Fibroblast of the conjunctiva (primary cell): ENCODE measurements at regions not wholly inside any gene's neighbourhood (a gene's known extent, or its start where the extent isn't known, plus 50 kb on each side); places are given as distances from the start of the nearest gene placed in this dataset.

Experiments
- DNase-seq: peaks from one replicate; pipeline ENCODE4 v3.0.0-alpha.2; 2010; ENCODE audit warnings: low read depth

DNA sequence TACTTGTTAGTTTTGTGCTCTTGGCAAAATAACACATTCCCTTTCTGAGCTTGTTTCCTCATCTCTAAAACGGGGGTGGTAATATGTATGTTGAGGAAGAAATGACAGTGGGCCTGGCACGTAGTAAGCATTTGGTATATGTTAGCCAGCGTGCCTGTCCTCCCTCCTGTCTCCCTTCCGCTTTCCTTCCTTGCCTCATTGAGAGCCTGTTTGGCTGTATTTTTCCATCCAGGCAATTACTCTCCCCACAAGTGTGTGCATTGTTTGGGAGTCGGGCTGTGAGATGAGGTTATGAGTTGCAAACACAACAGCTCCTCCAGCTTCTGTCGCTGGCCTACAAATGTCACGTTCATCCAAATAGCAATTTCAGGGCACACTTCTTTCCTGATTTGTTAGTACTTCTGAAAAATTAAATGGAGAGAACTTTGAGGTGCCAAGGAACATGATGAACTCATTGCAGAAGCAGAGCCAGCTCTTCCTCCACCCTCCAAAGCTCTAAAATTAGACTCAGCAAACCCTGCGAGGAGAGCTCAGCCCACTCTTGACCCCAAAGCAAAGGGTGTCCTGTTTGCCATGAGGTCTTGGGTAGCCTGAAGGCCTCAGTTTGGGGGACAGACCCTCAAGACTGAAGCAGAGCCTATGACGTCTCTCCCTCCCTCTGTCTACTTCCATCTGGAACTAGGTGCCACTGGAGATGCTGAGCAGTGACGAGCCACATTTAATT lies 50.7 kb upstream of the TOX2 start:
- DNase-seq, result no peak

DNA sequence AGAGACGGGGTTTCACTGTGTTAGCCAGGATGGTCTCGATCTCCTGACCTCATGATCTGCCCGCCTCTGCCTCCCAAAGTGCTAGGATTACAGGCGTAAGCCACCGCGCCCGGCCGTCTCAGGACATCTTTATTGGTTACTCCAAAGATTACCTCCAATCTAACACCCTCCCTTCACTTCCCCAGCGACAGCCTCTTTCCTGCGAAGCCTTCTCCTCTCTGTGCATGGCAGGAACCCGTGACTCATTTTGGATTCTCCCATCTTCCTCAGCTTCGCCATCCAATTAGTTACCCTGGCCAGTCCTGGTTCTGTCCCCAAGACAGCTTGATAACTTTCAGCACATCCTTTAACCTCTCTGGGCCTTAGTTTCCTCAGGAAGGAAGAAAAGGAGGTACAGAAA lies 51.3 kb upstream of the TOX2 start:
- DNase-seq, result no peak

DNA sequence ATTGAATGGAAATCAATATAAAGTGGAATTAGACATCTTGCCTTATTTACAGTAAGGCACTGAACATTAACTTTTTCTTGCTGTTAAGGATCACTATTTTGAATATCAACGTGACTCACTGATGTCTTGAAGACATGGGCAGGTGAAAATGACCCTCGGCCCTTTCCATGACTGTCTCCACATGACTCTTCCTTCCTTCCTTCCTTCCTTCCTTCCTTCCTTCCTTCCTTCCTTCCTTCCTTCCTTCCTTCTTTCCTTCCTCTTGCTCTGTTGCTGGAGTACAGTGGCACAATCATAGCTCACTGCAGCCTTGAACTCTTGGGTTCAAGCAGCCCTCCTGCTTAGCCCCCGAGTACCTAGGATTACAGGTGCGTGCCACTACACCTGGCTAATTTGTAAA lies 52.2 kb upstream of the TOX2 start:
- no peak for DNase-seq

DNA sequence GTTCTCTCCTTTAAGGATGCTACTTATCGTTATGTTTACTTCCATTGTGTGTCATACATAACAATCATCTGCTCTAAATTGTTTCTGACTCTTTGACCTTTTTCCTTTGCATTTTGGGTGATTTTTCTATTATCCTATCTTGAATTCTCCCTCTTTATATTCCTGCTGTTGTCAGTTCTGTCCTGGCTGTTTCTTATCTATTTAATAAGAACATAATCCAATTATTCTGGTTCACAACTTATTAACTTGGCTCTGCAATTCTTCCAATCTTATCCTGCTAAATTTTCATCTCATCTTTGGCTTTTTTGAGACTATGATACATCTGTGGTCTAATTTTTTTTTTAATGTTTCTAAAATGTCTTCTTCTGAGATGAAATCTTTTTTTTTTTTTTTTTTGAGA lies 54.7 kb upstream of the TOX2 start:
- no peak for DNase-seq

DNA sequence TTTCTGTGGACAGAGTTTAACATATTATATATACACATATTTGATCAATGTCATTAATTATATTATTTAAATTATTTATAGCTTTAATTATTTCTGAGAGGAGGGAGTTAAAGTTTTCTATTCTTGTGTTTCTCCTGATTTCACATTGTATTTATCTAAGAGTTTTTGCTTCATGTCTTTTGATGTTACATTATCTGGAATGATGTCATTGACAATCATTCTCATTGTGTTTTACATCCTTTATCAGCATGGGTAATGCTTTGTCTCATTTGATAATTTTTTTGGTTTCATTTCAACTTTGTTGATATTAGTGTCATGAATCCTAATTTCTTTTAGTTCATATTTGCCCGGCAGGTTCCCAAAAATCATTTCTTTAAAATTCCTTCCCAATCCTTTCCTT lies 56.7 kb upstream of the TOX2 start:
- no peak for DNase-seq

DNA sequence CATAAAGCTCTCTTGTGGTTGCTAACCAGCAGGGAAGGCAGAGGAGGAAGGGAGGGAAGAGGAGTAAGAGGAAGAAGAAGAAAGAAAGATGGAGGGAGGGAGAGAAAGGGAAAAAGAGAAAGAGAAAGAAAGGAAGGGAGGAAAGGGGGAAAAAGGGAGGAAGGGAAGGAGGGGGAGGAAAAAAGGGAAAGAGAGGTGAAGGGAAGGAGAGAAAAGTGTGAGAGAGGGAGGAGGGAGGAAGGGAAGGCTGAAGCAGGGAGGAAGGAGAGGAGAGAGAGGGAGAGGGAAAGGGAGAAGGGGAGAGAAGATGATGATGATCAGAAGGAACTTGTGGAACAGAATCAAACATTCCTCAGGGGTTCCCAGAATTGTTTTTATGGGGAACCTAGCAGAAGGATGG lies 57.5 kb upstream of the TOX2 start:
- no peak for DNase-seq

DNA sequence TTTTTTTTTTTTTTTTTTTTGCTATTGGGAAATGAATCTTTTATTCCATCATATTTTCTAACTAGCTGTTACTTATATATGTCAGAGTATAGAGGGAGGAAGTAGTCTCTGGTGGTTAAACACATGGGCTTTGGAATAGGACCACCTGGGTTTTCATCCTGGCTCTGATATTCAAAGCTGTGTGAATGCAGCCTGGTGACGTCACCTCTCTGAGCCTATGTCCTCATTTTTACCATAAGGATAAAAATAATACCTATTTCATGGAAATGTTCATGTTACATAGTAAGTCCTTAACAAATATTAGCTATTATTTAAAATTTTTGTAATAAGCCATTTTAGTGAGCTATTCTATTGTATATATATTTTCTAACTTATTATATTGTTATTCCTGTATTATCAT lies 58.8 kb upstream of the TOX2 start:
- DNase-seq, result no peak

DNA sequence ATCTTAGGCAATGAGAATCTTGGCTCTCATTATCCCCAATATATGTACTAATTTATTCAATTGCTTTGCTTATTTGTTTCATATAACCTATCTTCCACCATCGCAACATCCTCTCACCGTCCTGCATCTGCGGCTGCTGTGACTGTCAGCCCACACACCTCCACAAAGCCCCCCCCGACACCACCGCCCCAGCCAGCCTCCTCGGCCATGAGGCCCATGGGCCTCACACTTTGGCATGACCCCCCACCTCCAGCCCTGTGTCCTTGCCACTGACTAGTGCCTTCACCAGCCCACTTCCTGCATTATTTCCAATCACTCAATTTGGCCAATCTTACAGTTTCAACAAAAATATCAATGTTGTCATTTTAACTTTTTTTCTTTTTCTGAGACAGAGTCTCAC lies 60.7 kb upstream of the TOX2 start:
- no peak for DNase-seq

DNA sequence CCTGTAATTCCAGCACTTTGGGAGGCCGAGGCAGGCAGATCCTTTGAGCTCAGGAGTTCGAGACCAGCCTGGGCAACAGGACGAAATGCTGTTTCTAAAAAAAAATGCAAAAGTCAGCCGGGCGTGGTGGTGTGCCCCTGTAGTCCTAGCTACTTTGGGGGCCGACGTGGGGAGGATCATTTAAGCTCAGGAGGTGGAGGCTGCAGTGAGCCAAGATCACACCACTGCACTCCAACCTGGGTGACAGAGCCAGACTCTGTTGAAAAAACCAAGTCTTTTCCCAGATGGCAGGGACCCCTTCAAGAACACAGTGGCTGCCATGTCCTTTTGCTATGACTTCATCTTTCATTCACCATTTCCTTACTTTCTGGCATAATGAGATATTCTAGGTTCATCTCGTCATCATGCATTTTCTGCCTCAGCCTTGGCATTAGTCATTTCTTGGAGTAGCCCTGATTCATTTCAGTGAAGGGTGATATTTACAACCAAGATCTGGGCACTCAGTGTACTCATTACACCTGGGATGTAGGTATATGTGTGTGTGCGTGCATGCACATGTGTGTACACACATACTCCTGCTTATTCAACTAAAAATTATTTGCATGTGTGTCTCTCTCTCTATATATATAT lies 61.4 kb upstream of the TOX2 start:
- DNase-seq, result no peak

DNA sequence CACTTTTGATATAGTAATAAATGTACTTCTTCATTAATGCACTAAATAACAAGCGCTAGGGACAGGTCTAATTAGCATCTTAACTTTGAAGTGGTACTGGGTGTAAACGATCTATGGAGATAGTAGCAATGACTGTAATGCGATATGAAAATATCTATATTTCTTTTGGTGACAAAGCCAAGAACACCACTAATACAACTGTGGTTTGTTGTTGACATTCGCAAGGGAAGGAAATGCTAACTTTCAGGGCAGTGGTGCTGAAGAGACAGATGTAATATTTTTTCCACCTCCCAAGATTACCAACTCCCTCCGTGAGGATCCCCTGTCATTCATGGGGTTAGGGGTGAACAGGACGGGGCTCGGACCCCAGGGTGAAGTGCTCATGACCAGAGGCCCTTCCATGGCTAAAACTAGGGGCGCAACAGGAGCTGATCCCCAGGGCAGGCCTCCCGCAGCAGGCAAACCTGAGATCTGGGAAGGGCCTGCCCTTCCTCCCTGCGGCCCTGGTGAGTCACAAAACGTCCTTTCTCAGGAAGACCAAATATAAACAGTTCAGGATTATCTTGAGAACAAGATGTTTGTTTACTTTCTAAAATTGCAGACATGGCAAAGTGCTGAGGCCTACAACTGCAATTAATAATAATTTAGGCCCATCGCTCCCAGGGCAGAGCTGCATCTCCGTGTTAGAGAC lies 65.0 kb upstream of the TOX2 start:
- DNase-seq, result no peak

DNA sequence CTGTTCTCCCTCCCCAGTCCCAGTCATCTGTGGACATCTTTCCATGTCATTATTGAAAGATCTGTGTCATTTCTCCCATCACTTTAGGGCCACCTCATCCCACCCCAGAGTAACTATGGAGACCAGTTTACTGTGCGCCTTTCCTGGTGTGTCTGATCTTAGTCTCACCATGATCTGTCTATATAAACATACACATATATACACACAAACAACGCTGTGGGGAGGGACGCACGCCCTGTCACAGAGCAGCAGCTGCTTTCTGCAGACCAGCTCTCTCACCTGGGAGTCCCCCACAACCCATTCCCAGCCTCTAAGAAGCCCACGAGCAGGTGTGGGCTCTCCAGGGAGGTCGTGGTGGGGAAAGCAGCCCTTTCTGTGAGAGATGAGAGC lies 68.1 kb upstream of the TOX2 start:
- DNase-seq, result no peak

DNA sequence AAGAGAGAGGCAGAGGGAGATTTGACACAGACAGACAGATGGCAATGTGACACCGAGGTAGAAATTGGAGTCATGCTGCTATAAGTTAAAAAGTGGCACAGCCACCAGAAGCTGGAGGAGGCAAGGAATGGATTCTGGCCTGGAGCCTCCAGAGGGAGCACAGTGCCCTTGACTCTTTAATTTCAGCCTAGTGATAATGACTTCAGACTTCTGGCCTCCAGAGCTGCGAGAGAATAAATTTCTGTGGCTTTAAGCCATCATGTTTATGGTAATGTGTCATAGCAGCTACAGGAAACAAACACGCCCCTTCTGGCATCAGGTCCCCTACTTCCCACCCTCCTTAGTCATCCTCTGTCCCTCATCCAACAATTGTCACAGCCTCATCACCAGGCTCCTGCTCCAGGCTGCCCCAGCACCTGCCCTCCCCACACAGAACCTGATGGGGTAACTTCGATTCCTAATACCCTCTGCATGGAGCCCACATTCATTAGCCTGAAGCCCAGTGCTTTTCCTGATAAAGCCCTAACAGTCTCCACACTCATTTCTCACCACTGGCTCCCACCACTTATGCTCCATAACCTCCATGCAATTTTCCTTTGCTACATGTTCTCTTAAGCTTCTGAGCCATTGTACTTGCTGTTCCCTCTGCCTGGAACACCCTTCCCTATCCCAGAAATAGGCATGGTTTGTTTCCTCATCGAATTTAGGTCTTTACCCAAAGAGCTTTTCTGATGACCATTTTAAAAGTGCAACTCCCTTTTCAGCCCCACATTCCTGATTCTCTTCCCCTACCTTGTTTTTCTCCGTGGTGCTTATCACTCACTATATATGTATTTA lies 69.7 kb upstream of the TOX2 start:
- DNase-seq, result peak; percentile 83

DNA sequence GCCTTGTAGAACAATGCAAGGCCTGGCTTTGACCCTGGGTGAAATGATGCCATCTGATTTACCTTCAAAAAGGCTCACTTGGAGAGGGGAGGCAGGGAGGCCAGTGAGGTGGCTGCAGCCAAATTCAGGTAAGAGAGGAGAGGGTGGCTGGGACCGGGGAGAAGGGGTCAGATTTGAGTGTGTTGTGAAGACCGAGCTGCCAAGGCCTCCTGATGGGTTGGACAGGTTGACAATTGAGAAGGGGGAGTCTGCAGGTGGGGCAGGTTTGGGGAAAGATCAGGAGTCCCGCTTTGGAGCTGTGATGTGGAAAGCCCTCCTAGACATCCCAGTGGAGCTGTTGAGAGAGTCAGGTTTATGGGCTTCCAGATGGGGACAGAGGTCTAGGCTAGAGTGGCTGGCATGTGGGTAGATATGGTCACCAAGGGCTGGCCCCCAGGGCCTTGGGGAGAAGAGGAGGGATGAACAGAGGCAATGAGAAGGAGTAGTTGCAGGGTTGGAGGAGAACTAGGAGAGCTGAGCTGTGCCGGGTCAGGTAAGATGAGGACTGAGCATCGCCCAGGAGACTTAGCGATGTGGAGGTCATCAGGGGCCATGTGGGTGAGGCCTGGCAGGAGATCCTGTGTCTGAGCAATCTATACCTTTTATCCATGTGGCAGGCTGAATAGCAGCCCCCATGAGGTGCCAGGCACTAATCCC lies 70.5 kb upstream of the TOX2 start:
- no peak for DNase-seq

DNA sequence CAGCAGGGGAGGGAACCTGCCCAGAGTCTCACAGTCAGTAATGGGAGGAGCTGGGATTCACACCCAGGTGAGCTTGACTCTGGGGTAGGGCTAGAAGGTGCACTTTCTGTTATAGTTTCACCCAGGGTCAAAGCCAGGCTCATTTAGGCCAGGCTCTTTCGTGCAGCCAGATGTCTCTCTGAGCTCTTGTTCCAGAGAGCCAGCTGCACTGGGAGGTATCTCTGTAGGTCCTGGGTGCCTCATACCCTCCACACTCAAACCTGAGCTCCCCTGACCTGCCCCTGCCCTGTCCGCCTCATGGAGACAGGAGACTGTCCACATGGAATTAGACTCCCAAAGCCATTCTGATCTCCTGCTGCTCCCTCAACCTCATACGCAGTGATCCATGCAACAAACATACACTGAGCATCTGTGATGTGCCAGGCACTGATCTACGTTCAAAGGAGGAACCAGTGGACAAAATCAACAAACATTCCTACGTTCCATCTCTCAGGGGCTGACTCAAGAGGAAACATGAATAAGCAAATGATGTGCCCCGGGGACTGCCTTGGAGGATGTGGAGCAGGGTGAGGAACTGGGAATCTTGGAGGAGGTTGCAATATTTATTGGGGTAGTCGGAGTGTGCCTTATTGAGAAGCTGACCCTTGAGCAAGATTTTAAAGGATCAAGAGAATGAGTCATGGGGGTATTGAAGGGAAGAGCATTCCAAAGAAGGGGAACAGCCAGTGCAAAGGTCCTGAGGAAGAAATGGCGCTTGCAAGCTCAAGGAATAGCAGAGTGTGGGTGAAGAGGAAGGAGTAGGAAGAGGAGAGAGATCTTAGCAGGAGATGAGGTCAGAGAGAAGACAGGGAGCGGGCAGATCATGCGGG lies 71.3 kb upstream of the TOX2 start:
- peak; percentile 34 for DNase-seq

DNA sequence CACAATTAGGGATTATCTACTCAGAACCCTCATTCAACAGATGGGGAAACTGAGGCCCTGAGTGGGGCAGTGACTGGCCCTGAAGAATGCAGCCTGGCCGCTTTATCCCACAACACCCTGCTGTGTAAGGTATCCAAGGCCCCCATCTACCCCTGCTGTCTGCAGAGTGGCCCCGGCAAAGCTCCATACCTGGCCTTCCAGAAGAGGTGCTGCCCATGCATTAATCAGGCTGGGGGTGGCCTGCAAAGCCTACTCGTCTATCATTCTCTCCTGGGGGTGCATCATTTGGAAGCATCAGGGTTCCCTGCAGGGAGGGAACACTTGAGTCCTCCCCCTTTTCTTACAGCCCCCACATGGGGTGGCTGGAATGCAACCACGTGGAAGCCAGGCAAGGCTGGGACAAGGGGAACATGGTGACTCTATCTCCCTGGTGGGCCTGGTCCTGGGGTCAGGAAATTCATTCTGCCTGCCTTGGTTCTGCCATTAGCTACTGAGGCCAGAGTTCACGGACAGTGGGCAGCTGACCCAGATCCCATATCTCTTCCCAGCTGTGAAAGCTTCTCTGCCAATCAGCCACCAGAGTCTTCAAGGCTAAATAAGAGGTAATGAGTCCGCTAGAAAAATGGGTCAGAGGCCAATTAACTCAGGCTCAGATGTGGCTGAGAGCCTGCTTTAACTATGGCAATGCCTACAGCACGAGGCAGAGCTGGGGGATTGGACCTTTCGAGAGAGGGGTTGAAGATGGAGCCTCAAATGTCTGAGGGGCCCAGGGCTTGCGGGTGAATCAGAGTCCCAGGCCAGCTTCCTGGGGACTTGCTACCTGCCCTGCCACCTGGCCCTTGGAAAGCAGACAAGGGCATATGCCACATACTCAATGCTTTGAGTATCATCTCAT lies 72.3 kb upstream of the TOX2 start:
- DNase-seq, result no peak

DNA sequence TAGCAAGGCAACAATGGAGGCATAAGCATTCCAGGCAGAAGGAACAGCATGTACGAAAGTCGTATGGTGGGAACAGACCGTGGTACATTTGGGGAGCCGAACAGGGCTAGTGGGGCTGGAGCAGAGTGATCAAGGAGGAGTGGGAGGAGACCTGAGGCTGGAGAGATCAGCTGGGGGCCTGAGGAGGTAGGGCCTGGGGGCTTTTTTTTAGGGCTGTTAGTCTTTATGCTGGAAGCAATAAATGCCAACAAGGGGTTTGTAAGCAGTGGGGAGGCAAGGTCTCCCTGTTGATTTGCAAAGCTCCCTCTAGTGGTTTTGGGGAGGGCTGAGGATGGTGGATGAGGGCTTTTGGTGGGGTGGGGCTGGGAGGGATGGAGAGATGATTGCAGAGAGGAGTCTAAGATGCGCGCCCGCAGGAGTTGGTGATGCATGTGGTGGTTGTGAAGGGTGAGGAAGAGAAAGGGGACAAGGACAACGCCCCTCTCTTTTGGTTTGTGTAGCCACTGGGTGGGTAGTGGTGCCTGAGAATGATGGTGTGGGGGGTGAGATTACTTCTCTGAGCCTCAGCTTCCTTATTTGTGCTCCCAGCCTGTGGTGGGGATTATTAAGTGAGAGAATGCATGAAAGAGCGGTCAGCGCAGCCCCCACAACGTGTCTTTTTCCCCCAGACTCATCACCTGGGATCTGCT lies 74.1 kb upstream of the TOX2 start:
- no peak for DNase-seq

DNA sequence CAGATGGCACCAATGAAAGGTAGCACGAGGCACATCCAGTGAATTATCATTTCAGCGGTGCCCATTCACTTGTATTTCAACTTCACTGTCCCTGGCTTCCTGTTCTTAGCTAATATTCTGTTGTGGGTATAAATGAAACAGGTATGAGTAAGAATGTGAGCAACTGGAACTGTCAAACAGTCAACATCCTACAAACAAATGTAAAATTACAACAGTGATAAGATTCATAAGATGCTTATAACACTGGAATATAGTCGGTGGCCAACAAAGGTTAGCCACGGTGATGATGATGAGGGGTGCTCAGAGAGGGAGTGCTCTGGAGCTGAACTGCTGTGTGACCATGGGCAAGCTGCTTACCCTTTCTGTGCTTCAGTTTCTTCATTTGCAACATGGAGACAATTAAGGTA lies 74.9 kb upstream of the TOX2 start:
- no peak for DNase-seq

DNA sequence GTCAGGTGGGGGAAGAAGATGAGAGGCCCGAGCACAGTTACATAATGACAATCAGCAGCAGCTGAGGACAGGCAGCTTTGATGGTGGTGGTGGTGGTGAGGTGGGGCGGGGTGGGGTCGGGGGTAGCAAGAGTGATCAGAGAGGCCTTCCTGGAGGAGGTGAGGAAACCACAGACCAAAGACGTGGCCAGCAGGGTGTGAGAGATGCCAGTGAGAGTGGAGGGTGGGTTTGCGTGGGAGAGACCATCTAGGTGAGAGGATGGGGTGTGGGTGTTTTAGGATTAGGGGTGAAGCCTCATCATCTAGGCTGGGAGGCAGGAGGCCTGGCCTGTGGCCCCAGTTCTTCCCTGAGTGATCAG lies 76.0 kb upstream of the TOX2 start:
- DNase-seq, result no peak

DNA sequence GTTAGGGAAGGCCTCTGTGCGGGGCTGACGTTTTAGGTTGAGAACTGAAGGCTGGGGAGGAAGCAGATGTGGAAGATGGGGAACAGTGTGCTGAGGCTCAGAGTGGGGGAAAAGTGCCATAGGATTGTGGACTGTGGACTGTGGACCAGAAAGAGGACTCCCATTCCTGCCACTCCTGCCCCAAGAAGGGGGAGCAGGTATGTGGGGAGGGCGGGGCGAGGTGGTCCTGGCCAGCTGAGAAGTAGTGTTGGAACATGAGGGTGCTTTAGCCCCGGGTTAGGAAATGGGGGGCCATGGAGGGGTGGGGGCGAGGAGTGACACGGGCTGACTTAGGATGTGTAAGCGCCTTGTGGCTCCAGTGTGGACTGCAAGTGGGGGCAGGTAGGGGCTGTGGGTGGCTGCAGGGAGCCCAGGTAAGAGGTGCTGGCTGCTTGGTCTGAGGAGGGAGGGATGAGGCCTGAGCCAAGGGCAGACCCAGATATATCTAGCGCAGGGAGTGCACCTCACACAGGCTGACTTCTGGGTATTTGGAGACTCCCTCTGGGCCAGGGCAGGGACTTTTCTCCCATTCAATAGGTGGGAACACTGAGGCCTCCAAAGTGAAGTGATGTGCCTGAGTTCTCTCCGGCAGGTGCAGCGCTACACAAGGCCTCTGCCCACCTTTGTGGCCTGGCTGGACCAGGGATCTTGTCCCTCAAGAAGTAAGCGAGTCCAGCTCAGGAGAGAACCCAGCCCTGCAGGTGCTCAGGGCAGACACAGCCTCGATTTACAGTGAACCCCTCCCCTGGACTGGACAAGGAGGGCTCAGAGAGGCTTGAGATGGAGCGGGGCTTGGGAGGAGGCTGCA lies 76.6 kb upstream of the TOX2 start:
- DNase-seq, result no peak
